ENCODE measurements at regions not wholly inside any gene's neighbourhood (a gene's known extent, or its start where the extent isn't known, plus 50 kb on each side); places are given as distances from the start of the nearest gene placed in this dataset.

DNA sequence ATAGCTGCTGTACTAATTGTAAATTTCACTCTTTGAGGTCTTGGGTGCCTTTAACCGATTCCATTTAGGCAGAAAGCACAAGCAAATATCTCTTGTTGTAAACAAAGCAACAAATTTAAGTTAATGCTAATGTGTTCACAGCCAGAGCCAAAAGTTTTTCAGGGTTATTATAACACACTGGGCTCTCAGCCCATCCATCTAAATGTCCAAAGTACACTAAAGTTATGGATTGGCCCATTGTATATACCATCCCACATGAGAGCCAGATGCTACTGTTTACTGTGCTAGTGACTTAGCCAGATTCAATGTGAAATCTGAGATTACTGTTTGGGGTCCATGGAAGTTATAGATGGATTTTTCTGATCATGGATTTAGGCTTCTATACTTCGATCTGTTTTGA lies 186.7 kb downstream of the LARP7 start:
- DNase-seq (ENCODE audit: extremely low read depth in 1 of 4, low spot score in 3 of 4) (no peak), ATAC-seq (no peak), FAIRE-seq (no peak)
- Histone ChIP-seq H3K9me3 (replicated peaks; ENCODE audit: control insufficient read depth, insufficient read depth, low read depth, low read length) (no peaks in the 10 kb centered on the region), H3K27me3 (ENCODE audit: control insufficient read depth in 2 of 2, insufficient read depth in 2 of 2, low read length in 2 of 2) (no peaks in the 10 kb centered on the region), H3K9me1 (ENCODE audit: control insufficient read depth, insufficient read depth, low read length) (no peaks in the 10 kb centered on the region), H3K9ac (ENCODE audit: insufficient read depth in 1 of 2, low read depth in 2 of 2, low read length in 2 of 2) (no peak overlapping the region), H4K20me1 (replicated peaks; ENCODE audit: control insufficient read depth, insufficient read depth, low read length) (no peaks in the 10 kb centered on the region), H3K4me3 (no peak overlapping the region), H3K27ac (ENCODE audit: extremely low read depth, low read depth, low read length) (no peak overlapping the region), H3K4me2 (ENCODE audit: insufficient read depth, low read length) (no peak overlapping the region), H2AFZ (ENCODE audit: low read depth, low read length) (no peak overlapping the region), H3K36me3 (ENCODE audit: control insufficient read depth, insufficient read depth, low read length) (no peaks in the 10 kb centered on the region), H3K79me2 (ENCODE audit: control insufficient read depth, insufficient read depth, low read length) (no peaks in the 10 kb centered on the region), H3K4me1 (replicated peaks in 1 of 2; ENCODE audit: control insufficient read depth in 2 of 2, insufficient read depth in 2 of 2, low read length in 2 of 2) (no peaks in the 10 kb centered on the region)
- TF ChIP-seq ZNF3 (CRISPR knock-in tag; IDR thresholded peaks at IDR 0.05) (no peak), TCFL5 (CRISPR knock-in tag; conservative IDR thresholded peaks at IDR 0.05) (no peak), ZNF133 (CRISPR knock-in tag; IDR thresholded peaks at IDR 0.05) (no peak), CREB1 (IDR thresholded peaks at IDR 0.05) (no peak), CREB1 (CRISPR knock-in tag; IDR thresholded peaks at IDR 0.05) (no peak), DACH1 (IDR thresholded peaks at IDR 0.05; ENCODE audit: partially characterized antibody) (no peak), ZNF445 (CRISPR knock-in tag; IDR thresholded peaks at IDR 0.05; ENCODE audit: low read depth) (no peak), ELF1 (tag; IDR thresholded peaks at IDR 0.05) (no peak), RBM25 (IDR thresholded peaks at IDR 0.05; ENCODE audit: low read depth, low read length, severe bottlenecking) (no peak), TBL1XR1 (IDR thresholded peaks at IDR 0.05; ENCODE audit: low read length in 2 of 2) (no peak), SMARCE1 (IDR thresholded peaks at IDR 0.05) (no peak)
- TF ChIP-seq, protein P1, sequence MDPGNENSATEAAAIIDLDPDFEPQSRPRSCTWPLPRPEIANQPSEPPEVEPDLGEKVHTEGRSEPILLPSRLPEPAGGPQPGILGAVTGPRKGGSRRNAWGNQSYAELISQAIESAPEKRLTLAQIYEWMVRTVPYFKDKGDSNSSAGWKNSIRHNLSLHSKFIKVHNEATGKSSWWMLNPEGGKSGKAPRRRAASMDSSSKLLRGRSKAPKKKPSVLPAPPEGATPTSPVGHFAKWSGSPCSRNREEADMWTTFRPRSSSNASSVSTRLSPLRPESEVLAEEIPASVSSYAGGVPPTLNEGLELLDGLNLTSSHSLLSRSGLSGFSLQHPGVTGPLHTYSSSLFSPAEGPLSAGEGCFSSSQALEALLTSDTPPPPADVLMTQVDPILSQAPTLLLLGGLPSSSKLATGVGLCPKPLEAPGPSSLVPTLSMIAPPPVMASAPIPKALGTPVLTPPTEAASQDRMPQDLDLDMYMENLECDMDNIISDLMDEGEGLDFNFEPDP (CRISPR knock-in tag; IDR thresholded peaks at IDR 0.05): no peak
- TF ChIP-seq, protein P2, sequence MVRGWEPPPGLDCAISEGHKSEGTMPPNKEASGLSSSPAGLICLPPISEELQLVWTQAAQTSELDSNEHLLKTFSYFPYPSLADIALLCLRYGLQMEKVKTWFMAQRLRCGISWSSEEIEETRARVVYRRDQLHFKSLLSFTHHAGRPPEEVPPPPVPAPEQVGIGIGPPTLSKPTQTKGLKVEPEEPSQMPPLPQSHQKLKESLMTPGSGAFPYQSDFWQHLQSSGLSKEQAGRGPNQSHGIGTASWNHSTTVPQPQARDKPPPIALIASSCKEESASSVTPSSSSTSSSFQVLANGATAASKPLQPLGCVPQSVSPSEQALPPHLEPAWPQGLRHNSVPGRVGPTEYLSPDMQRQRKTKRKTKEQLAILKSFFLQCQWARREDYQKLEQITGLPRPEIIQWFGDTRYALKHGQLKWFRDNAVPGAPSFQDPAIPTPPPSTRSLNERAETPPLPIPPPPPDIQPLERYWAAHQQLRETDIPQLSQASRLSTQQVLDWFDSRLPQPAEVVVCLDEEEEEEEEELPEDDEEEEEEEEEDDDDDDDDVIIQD (CRISPR knock-in tag; IDR thresholded peaks at IDR 0.05): no peak
- no TSS peak for BruUV-seq (replicated peaks)
- 0% methylated on average over 2 of the region's 2 CpGs for WGBS (ENCODE audit: insufficient coverage, low coverage, missing lambda C conversion rate)
- in situ Hi-C loops (cut with MboI): no loop called here
- intact Hi-C loops (cut with micrococcal nuclease): no loop called here
- ChIA-PET CTCF (ENCODE audit: low intra/inter-chr PET ratio) (no interaction called here), POLR2A (no interaction called here)
